Endothelial cell of umbilical vein (primary cell): ENCODE measurements at regions not wholly inside any gene's neighbourhood (a gene's known extent, or its start where the extent isn't known, plus 50 kb on each side); places are given as distances from the start of the nearest gene placed in this dataset.

Experiments used
- BruUV-seq: library from RNA; stranded (reverse); fragments of 400-500 nt; replicated peaks from 2 replicates; lab custom pipeline; 2021; lab: Mats Ljungman, UMichigan
- CTCF ChIA-PET: fragments of 300-600, 350-600 bp; sonication (Branson Sonifier 250); formaldehyde crosslinking; loops from one replicate; lab custom pipeline; 2021; ENCODE audit warnings: antibody characterized with exemption, inconsistent platforms; lab: Charles Lee
- POLR2A ChIA-PET: fragments of 300-600, 350-600 bp; sonication (Branson Sonifier 250); formaldehyde crosslinking; loops from one replicate; lab custom pipeline; 2021; ENCODE audit warnings: antibody characterized with exemption, inconsistent platforms; lab: Charles Lee
- DNase-seq: peaks from one replicate; pipeline ENCODE4 v3.0.0-alpha.2; 2011; ENCODE audit warnings: low read depth, low spot score
- FAIRE-seq: peaks from 2 replicates; lab custom pipeline; 2011; peaks lifted over from hg19 to GRCh38; lab: Jason Lieb, UNC
- H2AFZ ChIP-seq: 2 replicates; pipeline ENCODE4 v1.6.0; 2012; ENCODE audit warnings: low read depth, low read length, control low read depth, inconsistent platforms
- H3K27ac ChIP-seq: 2 replicates; pipeline ENCODE4 v1.5.1; 2011; ENCODE audit warnings: low read depth, mild to moderate bottlenecking, control low read depth, low read length, moderate library complexity; ENCODE audit not compliant: insufficient read depth
- H3K27me3 ChIP-seq, 2 experiments: 2 replicates each; pipeline versions ENCODE4 v1.6.0 to v1.6.1; 2011; ENCODE audit warnings: low read length in 2 of 2, mixed read lengths in 1 of 2; ENCODE audit not compliant: control insufficient read depth in 2 of 2, insufficient read depth in 2 of 2
- H3K36me3 ChIP-seq, 2 experiments: 2 replicates in 1 of 2; 3 replicates in 1 of 2; pipeline ENCODE4 v1.5.1; 2011; ENCODE audit warnings: low read length in 2 of 2, mild to moderate bottlenecking in 1 of 2, moderate library complexity in 1 of 2; ENCODE audit not compliant: control insufficient read depth in 2 of 2, insufficient read depth in 2 of 2; ENCODE audit errors: extremely low read depth in 1 of 2
- H3K4me1 ChIP-seq: 3 replicates; pipeline ENCODE4 v1.5.1; 2011; ENCODE audit warnings: mild to moderate bottlenecking, low read length; ENCODE audit not compliant: control insufficient read depth, insufficient read depth; ENCODE audit errors: extremely low read depth
- H3K4me2 ChIP-seq: 2 replicates; pipeline ENCODE4 v1.6.1; 2011; ENCODE audit warnings: low read length, control low read depth, mixed read lengths; ENCODE audit not compliant: insufficient read depth
- H3K4me3 ChIP-seq, 3 experiments: fragments of 200-600 bp in 1 of 3; sonication (generic), shearing (Covaris generic) in 1 of 3; replicated peaks in 1 of 3; 2 replicates each; pipeline ENCODE4 v1.5.1; 2011 to 2016; ENCODE audit warnings: control low read depth in 3 of 3, low read length in 3 of 3, mild to moderate bottlenecking in 2 of 3, inconsistent platforms in 1 of 3, low read depth in 1 of 3, moderate library complexity in 1 of 3; ENCODE audit not compliant: insufficient read depth in 1 of 3
- H3K79me2 ChIP-seq: 2 replicates; pipeline ENCODE4 v1.6.0; 2012; ENCODE audit warnings: low read length, inconsistent platforms; ENCODE audit not compliant: control insufficient read depth, insufficient read depth
- H3K9ac ChIP-seq: replicated peaks from 2 replicates; pipeline ENCODE3; 2011; ENCODE audit warnings: low read length, control low read depth; ENCODE audit not compliant: insufficient read depth; ENCODE audit errors: extremely low read depth
- H3K9me1 ChIP-seq: replicated peaks from 3 replicates; pipeline ENCODE4 v1.6.0; 2011; ENCODE audit warnings: mild to moderate bottlenecking, low read length; ENCODE audit not compliant: control insufficient read depth, insufficient read depth; ENCODE audit errors: extremely low read depth
- H3K9me3 ChIP-seq: replicated peaks from 2 replicates; pipeline ENCODE4 v1.5.1; 2012; ENCODE audit warnings: low read length, inconsistent platforms; ENCODE audit not compliant: control insufficient read depth, insufficient read depth
- H4K20me1 ChIP-seq: replicated peaks from 2 replicates; pipeline ENCODE3; 2011; ENCODE audit warnings: mild to moderate bottlenecking, low read length; ENCODE audit not compliant: control insufficient read depth, insufficient read depth; ENCODE audit errors: extremely low read depth
- EZH2 ChIP-seq: IDR thresholded peaks from 2 replicates; pipeline ENCODE4 v1.6.1; 2012; ENCODE audit warnings: borderline replicate concordance, low read depth, mild to moderate bottlenecking, moderate library complexity, low read length, inconsistent platforms; ENCODE audit not compliant: severe bottlenecking
- FOS ChIP-seq: IDR thresholded peaks from 2 replicates; pipeline ENCODE4 v1.6.1; 2011; ENCODE audit warnings: mild to moderate bottlenecking, low read length, moderate library complexity, borderline replicate concordance; ENCODE audit not compliant: insufficient read depth
- GATA2 ChIP-seq: IDR thresholded peaks from 2 replicates; pipeline ENCODE4 v1.7.0; 2011; ENCODE audit warnings: low read depth, mild to moderate bottlenecking, moderate library complexity, mixed read lengths, low read length; ENCODE audit not compliant: insufficient read length, insufficient read depth
- JUN ChIP-seq: IDR thresholded peaks from 2 replicates; pipeline ENCODE4 v1.6.1; 2011; ENCODE audit warnings: borderline replicate concordance, low read depth; ENCODE audit not compliant: insufficient read length, insufficient read depth
- MYC ChIP-seq: IDR thresholded peaks from one replicate; pipeline ENCODE4 v1.6.1; 2011; ENCODE audit warnings: mild to moderate bottlenecking, low read depth, low read length
- POLR2A ChIP-seq: IDR thresholded peaks from 2 replicates; pipeline ENCODE4 v1.6.1; 2012; ENCODE audit warnings: low read depth, mild to moderate bottlenecking, control low read depth, low read length
- POLR2AphosphoS5 ChIP-seq: IDR thresholded peaks from 2 replicates; pipeline ENCODE4 v1.6.1; 2012; ENCODE audit warnings: low read depth, mild to moderate bottlenecking, control low read depth, low read length, moderate library complexity; ENCODE audit not compliant: insufficient read depth
- dilution Hi-C: fragments of 300-500 bp; cut with MboI; formaldehyde crosslinking; loops from one replicate; pipeline ENCODE4 v1.15.0; 2019; ENCODE audit warnings: low sequenced_read_pairs; ENCODE audit not compliant: extremely low pct_ligation_motif_present
- intact Hi-C: fragments of 100-400 bp; cut with micrococcal nuclease; formaldehyde crosslinking; loops from one replicate; pipeline ENCODE4 v1.10.0; 2022
- TF ChIP-seq, protein P1 (sequence below), 2 donors: IDR thresholded peaks; 1 replicate in 1 of 2; 2 replicates in 1 of 2; pipeline ENCODE4 v1.5.1; 2011; ENCODE audit warnings: low read length in 2 of 2, mild to moderate bottlenecking in 2 of 2, moderate library complexity in 2 of 2, control low read depth in 1 of 2, inconsistent platforms in 1 of 2, low read depth in 1 of 2; ENCODE audit not compliant: insufficient read depth in 1 of 2; ENCODE audit errors: extremely low read depth in 1 of 2
- TF ChIP-seq, protein P2 (sequence below): IDR thresholded peaks from 2 replicates; pipeline ENCODE4 v1.6.1; 2011; ENCODE audit not compliant: insufficient read depth, insufficient read length

DNA sequence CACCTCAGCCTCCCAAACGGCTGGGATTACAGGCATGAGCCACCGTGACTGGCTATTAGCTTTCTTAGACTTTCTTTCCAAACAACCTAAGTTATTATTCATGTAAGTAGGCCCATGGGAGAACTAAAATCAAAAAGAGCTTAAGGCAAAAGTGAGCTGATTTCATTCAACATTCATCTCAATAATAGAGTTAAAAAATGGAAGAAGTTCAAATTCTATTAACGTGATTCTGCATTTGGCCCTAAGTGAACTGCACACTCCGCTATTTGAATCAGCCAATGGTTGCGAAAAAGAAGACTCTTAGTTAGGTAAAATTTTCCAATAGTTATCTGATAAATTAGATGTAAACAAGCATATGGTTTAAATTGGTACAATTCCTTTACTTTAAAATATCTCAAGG, 68.6 kb upstream of the WARS2 start:
- DNase-seq: no peak
- no peaks in the 10 kb centered on the region for H3K36me3 ChIP-seq
- no TSS peak for BruUV-seq
- H3K4me1 ChIP-seq: no peaks in the 10 kb centered on the region
- no peaks in the 10 kb centered on the region for H4K20me1 ChIP-seq
- no peak overlapping the region for H2AFZ ChIP-seq
- no peak for FAIRE-seq
- CTCF ChIA-PET: no interaction called here
- H3K79me2 ChIP-seq: no peaks in the 10 kb centered on the region
- no peak overlapping the region for H3K9ac ChIP-seq
- H3K4me2 ChIP-seq: no peak overlapping the region
- TF ChIP-seq, protein P1, sequence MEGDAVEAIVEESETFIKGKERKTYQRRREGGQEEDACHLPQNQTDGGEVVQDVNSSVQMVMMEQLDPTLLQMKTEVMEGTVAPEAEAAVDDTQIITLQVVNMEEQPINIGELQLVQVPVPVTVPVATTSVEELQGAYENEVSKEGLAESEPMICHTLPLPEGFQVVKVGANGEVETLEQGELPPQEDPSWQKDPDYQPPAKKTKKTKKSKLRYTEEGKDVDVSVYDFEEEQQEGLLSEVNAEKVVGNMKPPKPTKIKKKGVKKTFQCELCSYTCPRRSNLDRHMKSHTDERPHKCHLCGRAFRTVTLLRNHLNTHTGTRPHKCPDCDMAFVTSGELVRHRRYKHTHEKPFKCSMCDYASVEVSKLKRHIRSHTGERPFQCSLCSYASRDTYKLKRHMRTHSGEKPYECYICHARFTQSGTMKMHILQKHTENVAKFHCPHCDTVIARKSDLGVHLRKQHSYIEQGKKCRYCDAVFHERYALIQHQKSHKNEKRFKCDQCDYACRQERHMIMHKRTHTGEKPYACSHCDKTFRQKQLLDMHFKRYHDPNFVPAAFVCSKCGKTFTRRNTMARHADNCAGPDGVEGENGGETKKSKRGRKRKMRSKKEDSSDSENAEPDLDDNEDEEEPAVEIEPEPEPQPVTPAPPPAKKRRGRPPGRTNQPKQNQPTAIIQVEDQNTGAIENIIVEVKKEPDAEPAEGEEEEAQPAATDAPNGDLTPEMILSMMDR (IDR thresholded peaks at IDR 0.05; ENCODE audit: extremely low read depth in 1 of 2, insufficient read depth in 1 of 2, low read depth in 1 of 2, low read length in 2 of 2): no peak
- no peak for TF ChIP-seq EZH2
- TF ChIP-seq, protein P2, sequence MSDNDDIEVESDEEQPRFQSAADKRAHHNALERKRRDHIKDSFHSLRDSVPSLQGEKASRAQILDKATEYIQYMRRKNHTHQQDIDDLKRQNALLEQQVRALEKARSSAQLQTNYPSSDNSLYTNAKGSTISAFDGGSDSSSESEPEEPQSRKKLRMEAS: no peak
- no peak for TF ChIP-seq POLR2A
- no peak for TF ChIP-seq JUN
- no peak for TF ChIP-seq POLR2AphosphoS5
- TF ChIP-seq MYC: no peak
- TF ChIP-seq FOS: no peak
- no peak for TF ChIP-seq GATA2
- H3K9me1 ChIP-seq: no peaks in the 10 kb centered on the region
- no peak overlapping the region for H3K4me3 ChIP-seq
- no peak overlapping the region for H3K27ac ChIP-seq
- dilution Hi-C loops: no loop called here
- POLR2A ChIA-PET: no interaction called here
- intact Hi-C loops: no loop called here
- no peaks in the 10 kb centered on the region for H3K27me3 ChIP-seq
- H3K9me3 ChIP-seq: no peaks in the 10 kb centered on the region
